ENCODE measurements at regions not wholly inside any gene's neighbourhood (a gene's known extent, or its start where the extent isn't known, plus 50 kb on each side); places are given as distances from the start of the nearest gene placed in this dataset.

DNA sequence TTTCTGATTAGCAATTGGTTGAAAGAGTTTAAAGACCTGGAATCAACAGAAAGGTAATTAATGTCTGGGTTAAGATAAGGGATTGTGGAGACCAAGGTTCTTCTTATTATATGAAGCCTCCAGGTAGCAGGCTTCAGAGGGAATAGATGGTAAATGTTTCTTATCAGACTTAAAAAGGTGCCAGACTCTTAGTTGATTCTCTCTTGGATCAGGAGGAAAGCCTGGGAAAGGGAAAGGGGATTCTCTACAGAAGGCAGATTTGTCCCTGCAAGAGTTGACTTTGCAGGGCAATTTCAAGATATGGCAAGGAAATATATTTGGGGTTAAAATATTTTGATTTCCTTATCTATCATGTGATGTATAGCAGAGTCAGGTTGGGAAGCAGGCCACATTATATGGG is 153.1 kb upstream of the ARL4C start:
- TF ChIP-seq POLR2A (IDR thresholded peaks at IDR 0.05) = no peak
- TF ChIP-seq, protein P1, sequence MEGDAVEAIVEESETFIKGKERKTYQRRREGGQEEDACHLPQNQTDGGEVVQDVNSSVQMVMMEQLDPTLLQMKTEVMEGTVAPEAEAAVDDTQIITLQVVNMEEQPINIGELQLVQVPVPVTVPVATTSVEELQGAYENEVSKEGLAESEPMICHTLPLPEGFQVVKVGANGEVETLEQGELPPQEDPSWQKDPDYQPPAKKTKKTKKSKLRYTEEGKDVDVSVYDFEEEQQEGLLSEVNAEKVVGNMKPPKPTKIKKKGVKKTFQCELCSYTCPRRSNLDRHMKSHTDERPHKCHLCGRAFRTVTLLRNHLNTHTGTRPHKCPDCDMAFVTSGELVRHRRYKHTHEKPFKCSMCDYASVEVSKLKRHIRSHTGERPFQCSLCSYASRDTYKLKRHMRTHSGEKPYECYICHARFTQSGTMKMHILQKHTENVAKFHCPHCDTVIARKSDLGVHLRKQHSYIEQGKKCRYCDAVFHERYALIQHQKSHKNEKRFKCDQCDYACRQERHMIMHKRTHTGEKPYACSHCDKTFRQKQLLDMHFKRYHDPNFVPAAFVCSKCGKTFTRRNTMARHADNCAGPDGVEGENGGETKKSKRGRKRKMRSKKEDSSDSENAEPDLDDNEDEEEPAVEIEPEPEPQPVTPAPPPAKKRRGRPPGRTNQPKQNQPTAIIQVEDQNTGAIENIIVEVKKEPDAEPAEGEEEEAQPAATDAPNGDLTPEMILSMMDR (IDR thresholded peaks at IDR 0.05) = no peak

Measured in lower leg skin (tissue), 3 donors.